Caco-2 (cell line): ENCODE measurements at regions not wholly inside any gene's neighbourhood (a gene's known extent, or its start where the extent isn't known, plus 50 kb on each side); places are given as distances from the start of the nearest gene placed in this dataset.

Experiments
- BruUV-seq: library from RNA; stranded (reverse); fragments of 400-500 nt; replicated peaks from 2 replicates; lab custom pipeline; 2021; lab: Mats Ljungman, UMichigan
- CTCF ChIA-PET: fragments of 300-600 bp; sonication (Branson Sonifier 250); formaldehyde crosslinking; loops from one replicate; lab custom pipeline; 2022; ENCODE audit warnings: antibody characterized with exemption; lab: Charles Lee
- POLR2A ChIA-PET: fragments of 300-600 bp; sonication (Branson Sonifier 250); formaldehyde crosslinking; loops from one replicate; lab custom pipeline; 2022; ENCODE audit warnings: antibody characterized with exemption; lab: Charles Lee
- DNase-seq, 2 experiments: peaks; one replicate each; pipeline versions ENCODE4 v3.0.0 to v3.0.0-alpha.2; 2020 to 2022
- H3K27me3 ChIP-seq: replicated peaks from 2 replicates; pipeline ENCODE4 v1.6.0; 2011; ENCODE audit warnings: low read length; ENCODE audit not compliant: control insufficient read depth, insufficient read depth
- H3K36me3 ChIP-seq: 2 replicates; pipeline ENCODE4 v1.5.1; 2011; ENCODE audit warnings: low read length; ENCODE audit not compliant: control insufficient read depth, insufficient read depth
- H3K4me1 ChIP-seq: fragments of 250-450 bp; sonication (Bioruptor Pico); 2 replicates; pipeline ENCODE4 v1.5.1; 2020; ENCODE audit warnings: mild to moderate bottlenecking
- H3K4me3 ChIP-seq: 2 replicates; pipeline ENCODE4 v1.5.1; 2011; ENCODE audit warnings: low read depth, mild to moderate bottlenecking, control low read depth, low read length
- H3K9me3 ChIP-seq: fragments of 250-450 bp; sonication (Bioruptor Pico); 2 replicates; pipeline ENCODE4 v1.5.1; 2020; ENCODE audit warnings: mild to moderate bottlenecking, moderate library complexity
- H3K27ac Mint-ChIP-seq: one replicate; pipeline ENCODE4 v1.8.0; 2022; ENCODE audit warnings: mixed read lengths; ENCODE audit not compliant: unreplicated experiment
- H3K27me3 Mint-ChIP-seq: one replicate; pipeline ENCODE4 v1.8.0; 2022; ENCODE audit warnings: mixed read lengths; ENCODE audit not compliant: insufficient read depth, unreplicated experiment
- H3K36me3 Mint-ChIP-seq: one replicate; pipeline ENCODE4 v1.8.0; 2022; ENCODE audit warnings: mild to moderate bottlenecking, mixed read lengths; ENCODE audit not compliant: insufficient read depth, unreplicated experiment
- H3K4me1 Mint-ChIP-seq: one replicate; pipeline ENCODE4 v1.8.0; 2022; ENCODE audit warnings: low read depth, mixed read lengths; ENCODE audit not compliant: unreplicated experiment
- H3K4me3 Mint-ChIP-seq: one replicate; pipeline ENCODE4 v1.8.0; 2022; ENCODE audit warnings: mild to moderate bottlenecking, moderate library complexity, mixed read lengths; ENCODE audit not compliant: unreplicated experiment
- H3K9me3 Mint-ChIP-seq: one replicate; pipeline ENCODE4 v1.8.0; 2022; ENCODE audit warnings: mixed read lengths; ENCODE audit not compliant: unreplicated experiment
- CTCF ChIP-seq, 2 experiments: fragments of 200-600 bp in 1 of 2; IDR thresholded peaks; 1 replicate in 1 of 2; 2 replicates in 1 of 2; pipeline versions ENCODE4 v1.5.1 to v1.8.0; 2011 to 2022; ENCODE audit warnings: antibody characterized with exemption in 1 of 2, control low read depth in 1 of 2, inconsistent platforms in 1 of 2, low read depth in 1 of 2, low read length in 1 of 2, mild to moderate bottlenecking in 1 of 2, moderate library complexity in 1 of 2; ENCODE audit not compliant: insufficient read depth in 1 of 2, severe bottlenecking in 1 of 2, unreplicated experiment in 1 of 2
- intact Hi-C: fragments of 100-400 bp; cut with micrococcal nuclease; formaldehyde crosslinking; loops from one replicate; pipeline ENCODE4 v1.10.0; 2022; ENCODE audit not compliant: unreplicated experiment

- Mint-ChIP-seq H3K4me1 (no peaks in the 10 kb centered on the region), H3K27me3 (peaks cover 11% of the 10 kb centered on the region), H3K9me3 (no peaks in the 10 kb centered on the region), H3K27ac (no peak overlapping the region), H3K36me3 (no peaks in the 10 kb centered on the region), H3K4me3 (no peak overlapping the region)
- intact Hi-C loops = no loop called here
- Histone ChIP-seq H3K9me3 (no peaks in the 10 kb centered on the region), H3K4me1 (no peaks in the 10 kb centered on the region), H3K4me3 (no peak overlapping the region), H3K36me3 (no peaks in the 10 kb centered on the region), H3K27me3 (no peaks in the 10 kb centered on the region)
- ChIA-PET CTCF (no interaction called here), POLR2A (no interaction called here)
- no peak for DNase-seq
- BruUV-seq = no TSS peak
- no peak for TF ChIP-seq CTCF (IDR thresholded peaks at IDR 0.05; ENCODE audit: insufficient read depth in 1 of 2, low read depth in 1 of 2, low read length in 1 of 2, severe bottlenecking in 1 of 2, unreplicated experiment in 1 of 2)
These were observed 289.6 kb upstream of the DAB1 start for GRCh38 chr1:57713501-57713900.

DNA sequence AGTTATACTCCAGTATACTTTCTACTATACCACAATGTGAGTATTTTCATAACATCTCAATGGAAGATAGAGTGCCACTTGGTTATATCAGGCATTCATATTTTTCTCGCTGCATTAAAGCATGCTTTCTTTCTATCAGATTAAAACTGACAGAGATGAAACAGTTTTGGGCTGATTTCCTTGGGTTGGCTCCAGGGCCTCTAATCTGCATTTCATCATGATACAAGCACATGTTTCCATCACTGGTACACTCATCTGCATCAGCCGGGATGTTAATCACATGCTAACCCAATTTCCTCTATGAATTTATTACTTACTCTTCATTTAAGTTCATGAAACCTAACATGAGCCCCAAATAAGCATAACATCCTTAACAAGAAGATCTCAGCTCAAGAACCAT, 289.0 kb upstream of the DAB1 start:
- ChIA-PET CTCF (no interaction called here), POLR2A (no interaction called here)
- H3K4me3 Mint-ChIP-seq = no peak overlapping the region
- DNase-seq = no peak
- H3K4me1 ChIP-seq = no peaks in the 10 kb centered on the region
- H3K4me1 Mint-ChIP-seq = no peaks in the 10 kb centered on the region
- no peaks in the 10 kb centered on the region for H3K27me3 ChIP-seq
- intact Hi-C loops = no loop called here
- TF ChIP-seq CTCF (IDR thresholded peaks at IDR 0.05; ENCODE audit: insufficient read depth in 1 of 2, low read depth in 1 of 2, low read length in 1 of 2, severe bottlenecking in 1 of 2, unreplicated experiment in 1 of 2) = no peak
- H3K36me3 ChIP-seq = no peaks in the 10 kb centered on the region
- no peak overlapping the region for H3K27ac Mint-ChIP-seq
- H3K9me3 ChIP-seq = no peaks in the 10 kb centered on the region
- no peaks in the 10 kb centered on the region for H3K9me3 Mint-ChIP-seq
- H3K36me3 Mint-ChIP-seq = no peaks in the 10 kb centered on the region
- no peak overlapping the region for H3K4me3 ChIP-seq
- H3K27me3 Mint-ChIP-seq = peaks cover 11% of the 10 kb centered on the region
- no TSS peak for BruUV-seq

- no peaks in the 10 kb centered on the region for H3K9me3 Mint-ChIP-seq
- DNase-seq = no peak
- Histone ChIP-seq H3K4me1 (no peaks in the 10 kb centered on the region), H3K27me3 (no peaks in the 10 kb centered on the region), H3K4me3 (no peak overlapping the region), H3K36me3 (no peaks in the 10 kb centered on the region), H3K9me3 (no peaks in the 10 kb centered on the region)
- H3K4me3 Mint-ChIP-seq = no peak overlapping the region
- no peaks in the 10 kb centered on the region for H3K36me3 Mint-ChIP-seq
- no peak for TF ChIP-seq CTCF (IDR thresholded peaks at IDR 0.05; ENCODE audit: insufficient read depth in 1 of 2, low read depth in 1 of 2, low read length in 1 of 2, severe bottlenecking in 1 of 2, unreplicated experiment in 1 of 2)
- no peak overlapping the region for H3K27ac Mint-ChIP-seq
- CTCF ChIA-PET = no interaction called here
- POLR2A ChIA-PET = no interaction called here
- intact Hi-C loops = no loop called here
- H3K27me3 Mint-ChIP-seq = peaks cover 15% of the 10 kb centered on the region
- no TSS peak for BruUV-seq
- H3K4me1 Mint-ChIP-seq = no peaks in the 10 kb centered on the region
These were observed 287.5 kb upstream of the DAB1 start for GRCh38 chr1:57711326-57711725.
